ENCODE measurements at regions not wholly inside any gene's neighbourhood (a gene's known extent, or its start where the extent isn't known, plus 50 kb on each side); places are given as distances from the start of the nearest gene placed in this dataset.
"Not testable (repeated sequence)": the region's sequence is repeated elsewhere in the genome, so short reads cannot be mapped to it uniquely, and the experiment has no call there.

- DNase-seq = peak; percentile 72
These were observed 663.7 kb upstream of the B3GAT1 start for GRCh38 chr11:135075740-135076139.

- DNase-seq = no peak
These were observed 662.5 kb upstream of the B3GAT1 start for GRCh38 chr11:135074397-135074998.

GRCh38 chr11:135073870-135074269 lies 661.8 kb upstream of the B3GAT1 start:
- no peak for DNase-seq

GRCh38 chr11:135073381-135073780 lies 661.3 kb upstream of the B3GAT1 start:
- DNase-seq = no peak

GRCh38 chr11:135069890-135070289 lies 657.8 kb upstream of the B3GAT1 start:
- no peak for DNase-seq

GRCh38 chr11:135069063-135069462 lies 657.0 kb upstream of the B3GAT1 start:
- no peak for DNase-seq

GRCh38 chr11:135062994-135063393 lies 651.0 kb upstream of the B3GAT1 start:
- no peak for DNase-seq

- no peak for DNase-seq
These were observed 649.1 kb upstream of the B3GAT1 start for GRCh38 chr11:135061166-135061565.

GRCh38 chr11:135046986-135047385 lies 634.9 kb upstream of the B3GAT1 start:
- no peak for DNase-seq

GRCh38 chr11:135046556-135046955 lies 634.5 kb upstream of the B3GAT1 start:
- DNase-seq = no peak

GRCh38 chr11:135043434-135043833 lies 631.4 kb upstream of the B3GAT1 start:
- no peak for DNase-seq

GRCh38 chr11:135037828-135038227 lies 625.8 kb upstream of the B3GAT1 start:
- DNase-seq = no peak

GRCh38 chr11:135036488-135037297 lies 624.7 kb upstream of the B3GAT1 start:
- no peak for DNase-seq

GRCh38 chr11:135035282-135035681 lies 623.2 kb upstream of the B3GAT1 start:
- no peak for DNase-seq

GRCh38 chr11:135033540-135033939 lies 621.5 kb upstream of the B3GAT1 start:
- no peak for DNase-seq

- DNase-seq = no peak
These were observed 619.4 kb upstream of the B3GAT1 start for GRCh38 chr11:135031205-135031989.

GRCh38 chr11:135027461-135027860 lies 615.4 kb upstream of the B3GAT1 start:
- no peak for DNase-seq

GRCh38 chr11:135023499-135023898 lies 611.5 kb upstream of the B3GAT1 start:
- no peak for DNase-seq

- DNase-seq = no peak
These were observed 610.4 kb upstream of the B3GAT1 start for GRCh38 chr11:135022454-135022853.

- no peak for DNase-seq
These were observed 607.9 kb upstream of the B3GAT1 start for GRCh38 chr11:135019899-135020298.

- DNase-seq = no peak
These were observed 607.4 kb upstream of the B3GAT1 start for GRCh38 chr11:135019343-135019871.

GRCh38 chr11:135017296-135017695 lies 605.3 kb upstream of the B3GAT1 start:
- no peak for DNase-seq

- no peak for DNase-seq
These were observed 603.9 kb upstream of the B3GAT1 start for GRCh38 chr11:135015966-135016365.

- DNase-seq = not testable (repeated sequence)
These were observed 599.3 kb upstream of the B3GAT1 start for GRCh38 chr11:135011313-135011712.
